ENCODE measurements at regions not wholly inside any gene's neighbourhood (a gene's known extent, or its start where the extent isn't known, plus 50 kb on each side); places are given as distances from the start of the nearest gene placed in this dataset.

DNA sequence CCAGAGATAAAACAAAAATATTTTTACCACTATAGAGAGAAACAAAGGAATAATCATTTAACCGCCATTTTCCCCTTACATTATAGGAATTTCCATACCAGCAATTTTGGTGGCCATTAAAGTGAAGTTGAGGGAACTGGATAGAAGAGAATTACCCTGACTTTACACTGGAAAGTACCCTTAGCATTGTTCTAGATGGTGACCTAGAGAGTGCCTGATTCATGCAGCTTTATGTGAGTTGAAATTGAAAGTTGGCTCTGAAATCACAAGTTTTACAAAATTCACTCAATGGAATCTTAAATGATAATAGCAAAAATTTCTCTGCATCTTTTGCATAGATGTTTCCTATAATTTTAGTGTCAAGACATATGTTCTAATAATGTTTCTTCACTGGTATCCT, 55.7 kb upstream of the PREP start:
- H4K20me1 ChIP-seq (replicated peaks; ENCODE audit: control insufficient read depth, extremely low read depth, insufficient read depth, low read length): no peaks in the 10 kb centered on the region
- no peak overlapping the region for H3K9ac ChIP-seq (replicated peaks; ENCODE audit: extremely low read depth, insufficient read depth, low read length)
- peaks cover 25% of the 10 kb centered on the region for H3K4me1 ChIP-seq (ENCODE audit: control insufficient read depth, extremely low read depth, insufficient read depth, low read length)
- TF ChIP-seq POLR2A (IDR thresholded peaks at IDR 0.05; ENCODE audit: low read depth, low read length) (no peak), POLR2AphosphoS5 (IDR thresholded peaks at IDR 0.05; ENCODE audit: insufficient read depth, low read depth, low read length) (no peak), JUN (IDR thresholded peaks at IDR 0.05; ENCODE audit: borderline replicate concordance, insufficient read depth, insufficient read length, low read depth) (no peak), MYC (IDR thresholded peaks at IDR 0.05; ENCODE audit: low read depth, low read length) (no peak), FOS (IDR thresholded peaks at IDR 0.05; ENCODE audit: borderline replicate concordance, insufficient read depth, low read length) (no peak), CTCF (IDR thresholded peaks at IDR 0.05; ENCODE audit: extremely low read depth in 1 of 2, insufficient read depth in 1 of 2, low read depth in 1 of 2, low read length in 2 of 2) (no peak), EZH2 (IDR thresholded peaks at IDR 0.05; ENCODE audit: borderline replicate concordance, low read depth, low read length, severe bottlenecking) (no peak), GATA2 (IDR thresholded peaks at IDR 0.05; ENCODE audit: insufficient read depth, insufficient read length, low read depth, low read length) (no peak)
- TF ChIP-seq, protein P1, sequence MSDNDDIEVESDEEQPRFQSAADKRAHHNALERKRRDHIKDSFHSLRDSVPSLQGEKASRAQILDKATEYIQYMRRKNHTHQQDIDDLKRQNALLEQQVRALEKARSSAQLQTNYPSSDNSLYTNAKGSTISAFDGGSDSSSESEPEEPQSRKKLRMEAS (IDR thresholded peaks at IDR 0.05; ENCODE audit: insufficient read depth, insufficient read length): no peak
- dilution Hi-C loops (cut with MboI; ENCODE audit: extremely low pct_ligation_motif_present, low sequenced_read_pairs) (no loop called here), intact Hi-C loops (cut with micrococcal nuclease) (no loop called here)
- FAIRE-seq (peak; percentile 18), DNase-seq (ENCODE audit: low read depth, low spot score) (peak; percentile 13)
- no peak overlapping the region for H3K27ac ChIP-seq (ENCODE audit: insufficient read depth, low read depth, low read length)
- H3K36me3 ChIP-seq (ENCODE audit: control insufficient read depth in 2 of 2, extremely low read depth in 1 of 2, insufficient read depth in 2 of 2, low read length in 2 of 2): no peaks in the 10 kb centered on the region
- BruUV-seq (replicated peaks): no TSS peak
- no peak overlapping the region for H2AFZ ChIP-seq (ENCODE audit: low read depth, low read length)
- H3K4me2 ChIP-seq (ENCODE audit: insufficient read depth, low read length): no peak overlapping the region
- no peaks in the 10 kb centered on the region for H3K9me1 ChIP-seq (replicated peaks; ENCODE audit: control insufficient read depth, extremely low read depth, insufficient read depth, low read length)
- no peaks in the 10 kb centered on the region for H3K27me3 ChIP-seq (ENCODE audit: control insufficient read depth in 2 of 2, insufficient read depth in 2 of 2, low read length in 2 of 2)
- ChIA-PET CTCF (interaction anchor here (1.1 to 1.8 kb wide), 2 partner anchors 27 to 40 kb away, joined by 5 to 12 read pairs; no protein-coding TSS in a partner anchor), POLR2A (no interaction called here)
- no peak overlapping the region for H3K4me3 ChIP-seq (replicated peaks in 1 of 3; ENCODE audit: insufficient read depth in 1 of 3, low read depth in 1 of 3, low read length in 3 of 3)
- no peaks in the 10 kb centered on the region for H3K9me3 ChIP-seq (replicated peaks; ENCODE audit: control insufficient read depth, insufficient read depth, low read length)
- no peaks in the 10 kb centered on the region for H3K79me2 ChIP-seq (ENCODE audit: control insufficient read depth, insufficient read depth, low read length)
